NCI-H345 treated with DMSO at 0.1 percent for 48 hours (cell line): ENCODE measurements at regions not wholly inside any gene's neighbourhood (a gene's known extent, or its start where the extent isn't known, plus 50 kb on each side); places are given as distances from the start of the nearest gene placed in this dataset.

ENCODE experiments used
- DNase-seq: peaks from one replicate; lab custom pipeline; 2025; ENCODE audit not compliant: unreplicated experiment; lab: John Stamatoyannopoulos, UW

DNA sequence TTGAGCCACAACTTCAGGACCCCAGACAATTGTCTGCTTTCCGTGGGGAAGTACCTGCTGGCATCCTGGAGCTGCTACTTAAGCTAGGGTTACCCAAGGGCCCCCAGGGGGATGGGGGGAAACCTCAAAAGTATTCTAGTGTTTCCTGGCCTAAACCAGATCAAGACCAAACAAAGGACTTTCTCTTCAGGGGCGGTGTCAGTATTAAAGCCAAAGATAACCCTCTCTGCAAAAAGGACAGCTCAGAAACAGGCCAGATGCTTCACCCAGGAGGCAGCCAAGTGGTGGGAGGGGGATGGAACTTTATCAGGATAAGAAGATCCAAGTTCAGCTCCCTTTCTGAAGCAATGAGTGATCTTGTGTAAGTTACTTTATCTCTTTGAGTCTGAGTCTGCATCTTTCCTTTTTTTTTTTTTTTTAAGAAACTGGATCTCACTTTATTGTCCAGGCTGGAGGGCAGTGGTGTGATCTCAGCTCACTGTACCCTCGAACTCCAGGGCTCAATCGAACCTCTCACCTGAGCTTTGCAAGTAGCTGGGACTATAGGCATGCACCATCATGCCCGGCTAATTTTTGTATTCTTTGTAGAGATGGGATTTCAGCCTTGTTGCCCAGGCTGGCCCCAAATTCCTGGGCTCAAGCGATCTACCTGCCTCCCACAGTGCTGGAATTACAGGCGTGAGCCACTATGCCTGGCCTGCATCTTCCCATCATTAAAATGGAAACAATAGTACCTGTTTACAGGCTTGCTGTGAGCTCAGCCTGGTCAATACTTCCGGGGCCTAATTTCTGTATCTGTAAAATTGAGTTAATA is 151.8 kb upstream of the PTPRM start:
- no peak for DNase-seq

DNA sequence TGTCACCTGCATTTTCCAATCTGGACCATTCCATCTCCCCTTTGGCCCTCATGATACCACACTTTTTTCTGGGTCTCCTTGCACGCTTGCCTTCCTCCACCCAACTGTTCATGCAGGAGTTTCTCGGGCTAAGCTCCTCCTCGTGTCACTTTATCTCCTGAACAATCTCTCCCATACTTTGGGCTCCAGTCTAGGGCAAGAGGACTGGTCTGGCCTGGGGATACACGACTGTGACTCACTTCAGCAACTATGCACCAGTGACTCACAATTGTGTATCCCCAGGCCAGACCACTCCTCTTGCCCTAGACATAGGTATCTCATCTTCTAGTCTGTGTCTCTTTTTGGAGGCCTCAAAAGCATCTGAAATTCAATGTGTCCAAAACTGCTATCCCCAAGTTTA is 149.4 kb upstream of the PTPRM start:
- no peak for DNase-seq

DNA sequence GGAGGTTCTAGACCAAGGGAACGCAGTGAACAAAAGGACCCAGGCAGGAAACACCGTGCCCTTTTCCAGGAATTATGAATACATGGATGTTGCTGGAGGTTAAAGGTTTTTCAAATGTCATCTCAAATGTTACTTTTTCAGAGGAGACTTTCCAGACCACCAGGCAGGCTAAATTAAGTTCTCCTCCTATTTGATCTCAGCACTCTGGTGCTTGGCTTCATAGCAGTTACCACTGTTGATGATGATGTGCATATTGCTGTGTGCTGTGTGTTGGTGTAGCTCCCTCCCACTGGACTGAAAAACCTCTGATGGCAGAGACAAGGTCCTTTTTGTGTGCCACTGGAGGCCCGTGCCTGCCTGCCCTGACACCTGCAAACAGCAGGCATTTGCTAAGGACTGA is 137.3 kb upstream of the PTPRM start:
- DNase-seq: no peak

DNA sequence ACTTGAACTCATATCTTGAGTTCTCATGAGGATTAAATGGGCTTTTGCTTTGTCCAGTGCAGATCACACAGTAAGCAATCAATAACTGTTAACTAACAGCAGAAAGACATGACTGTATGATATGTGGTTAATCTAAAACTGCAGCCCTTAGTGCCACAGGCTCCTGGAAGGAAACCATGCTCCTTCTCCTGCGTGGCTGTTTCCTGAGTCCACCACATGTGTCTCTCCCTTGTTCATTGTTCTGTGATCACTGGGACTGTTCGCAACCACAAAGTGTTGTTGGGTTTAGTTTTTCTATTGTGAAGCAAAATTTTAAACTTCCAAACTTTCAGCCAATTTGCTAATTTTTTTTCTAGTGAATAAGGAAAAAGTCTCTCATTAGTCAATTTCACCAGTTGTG is 130.9 kb upstream of the PTPRM start:
- no peak for DNase-seq

DNA sequence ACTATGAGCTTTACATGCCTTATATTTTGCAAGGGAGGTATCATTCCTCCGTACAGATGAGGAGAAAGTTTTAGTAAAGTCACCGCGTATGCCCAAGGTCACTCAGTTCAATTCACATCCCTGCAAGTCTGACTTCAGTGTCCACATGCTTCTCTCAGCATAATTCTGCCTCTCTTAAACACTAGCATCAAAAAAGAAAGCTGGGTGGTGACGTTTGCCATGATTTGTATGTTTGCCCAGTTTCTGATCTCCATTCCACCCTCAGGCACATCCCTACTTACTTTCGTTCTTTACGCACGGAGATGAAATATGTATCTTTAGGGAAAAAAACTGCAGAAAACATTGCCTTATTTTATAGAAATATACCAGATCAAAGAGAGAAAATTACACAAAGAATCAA is 129.2 kb upstream of the PTPRM start:
- DNase-seq: no peak

DNA sequence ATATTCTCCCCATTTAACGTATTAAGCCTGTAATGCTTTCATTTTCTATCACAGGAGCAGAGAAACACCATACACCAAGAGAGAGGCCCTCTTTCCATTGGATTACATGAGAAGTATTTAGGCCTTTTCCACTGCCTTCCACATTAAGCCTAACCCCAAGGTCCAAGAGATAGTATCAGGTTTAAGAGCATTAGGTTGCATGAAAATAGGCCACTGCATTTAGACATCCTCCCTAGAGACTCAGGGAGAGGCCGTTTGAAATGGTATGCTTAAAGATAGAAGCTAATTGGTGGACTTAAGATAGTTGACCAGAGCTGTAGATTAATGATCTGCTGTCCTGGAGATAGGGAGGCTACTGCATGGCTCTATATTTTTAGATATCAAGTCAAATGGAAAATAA is 128.5 kb upstream of the PTPRM start:
- no peak for DNase-seq

DNA sequence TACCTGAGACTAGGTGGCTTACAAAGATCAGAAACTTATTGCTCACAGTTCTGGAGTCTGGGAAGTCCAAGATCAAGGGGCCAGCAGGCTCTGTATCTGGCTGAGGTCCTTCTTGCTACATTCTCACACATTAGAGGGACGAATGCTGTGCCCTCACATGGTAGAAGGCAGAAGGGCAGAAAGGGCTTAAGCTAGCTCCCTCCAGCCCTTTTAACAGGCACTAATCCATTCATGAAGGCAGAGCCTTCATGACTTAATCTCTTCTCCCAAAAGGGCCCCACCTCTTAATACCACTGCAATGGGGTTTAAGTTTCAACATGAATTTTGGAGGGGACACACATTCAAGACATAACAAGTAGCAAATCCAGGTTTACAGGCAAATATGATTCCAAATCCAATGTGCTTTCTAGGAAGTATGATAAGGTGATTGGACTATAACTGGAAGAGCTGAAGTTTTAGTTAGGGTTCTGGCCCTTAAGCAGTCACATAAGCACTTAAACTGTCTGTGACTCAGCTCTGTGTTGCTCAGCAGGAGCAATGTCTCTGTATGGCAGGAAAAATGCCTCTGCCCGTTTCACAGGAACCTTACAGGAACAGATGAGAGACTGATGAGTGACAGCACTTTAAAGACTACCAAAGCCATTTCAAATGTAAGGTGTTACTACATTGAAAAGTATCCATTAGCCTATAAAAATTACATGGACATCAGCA is 119.6 kb upstream of the PTPRM start:
- no peak for DNase-seq

DNA sequence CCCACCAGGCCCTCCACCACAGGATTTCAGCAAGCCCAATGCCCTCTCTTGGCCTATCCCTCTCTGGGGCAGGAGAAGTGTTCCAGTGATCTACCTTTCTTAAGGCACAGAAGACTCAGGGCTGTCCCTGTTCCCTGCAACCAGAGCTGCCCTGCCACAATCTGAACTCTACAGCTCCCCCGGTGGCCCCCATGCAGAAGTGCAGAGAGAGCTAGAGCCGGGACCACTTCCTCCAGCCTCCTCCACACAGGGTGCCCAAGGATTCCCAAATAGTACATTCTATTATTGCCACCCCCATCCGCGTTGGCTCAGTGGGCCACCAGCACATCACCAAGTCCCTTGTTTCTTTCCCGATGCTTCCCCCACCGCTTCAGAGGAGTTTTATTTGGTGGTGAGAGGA is 114.8 kb upstream of the PTPRM start:
- no peak for DNase-seq

DNA sequence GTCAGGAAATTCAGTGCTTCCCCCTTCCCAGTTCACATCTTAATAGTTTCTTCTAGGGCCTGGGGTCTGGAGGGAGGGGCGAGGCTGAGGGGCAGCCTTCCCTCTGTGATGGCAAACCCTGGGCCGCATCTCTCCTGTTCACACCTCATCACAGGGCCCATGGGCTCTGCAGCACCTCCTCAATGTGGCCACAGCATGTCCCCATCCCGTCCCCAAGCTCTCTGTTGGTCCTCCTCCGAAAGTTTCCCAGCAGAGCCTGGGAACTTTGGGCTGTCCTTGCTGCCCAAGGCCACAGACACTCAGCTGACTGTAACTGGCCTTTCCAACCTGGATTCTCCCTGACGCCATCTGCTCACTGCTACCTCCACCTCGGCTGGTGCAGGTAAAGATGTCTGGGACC is 112.7 kb upstream of the PTPRM start:
- no peak for DNase-seq

DNA sequence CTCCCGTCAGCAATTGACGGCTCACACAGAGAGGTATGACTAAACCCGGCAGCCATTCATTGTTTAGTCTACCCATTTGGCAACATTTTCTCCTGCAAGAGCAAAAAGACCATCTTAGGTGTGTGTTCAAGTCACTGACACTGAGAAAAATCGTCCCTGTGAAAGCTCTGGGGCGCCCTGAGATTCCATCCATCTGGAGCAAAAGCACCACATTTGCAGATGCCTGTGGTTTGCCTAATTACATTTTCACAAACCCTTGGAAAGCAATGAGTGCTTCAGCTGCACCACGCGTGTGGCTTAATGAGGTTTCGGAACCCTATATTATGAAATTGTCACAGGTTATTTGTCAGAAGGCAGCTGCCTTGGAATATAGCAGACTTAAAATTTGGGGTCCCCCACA is 110.7 kb upstream of the PTPRM start:
- DNase-seq: no peak

DNA sequence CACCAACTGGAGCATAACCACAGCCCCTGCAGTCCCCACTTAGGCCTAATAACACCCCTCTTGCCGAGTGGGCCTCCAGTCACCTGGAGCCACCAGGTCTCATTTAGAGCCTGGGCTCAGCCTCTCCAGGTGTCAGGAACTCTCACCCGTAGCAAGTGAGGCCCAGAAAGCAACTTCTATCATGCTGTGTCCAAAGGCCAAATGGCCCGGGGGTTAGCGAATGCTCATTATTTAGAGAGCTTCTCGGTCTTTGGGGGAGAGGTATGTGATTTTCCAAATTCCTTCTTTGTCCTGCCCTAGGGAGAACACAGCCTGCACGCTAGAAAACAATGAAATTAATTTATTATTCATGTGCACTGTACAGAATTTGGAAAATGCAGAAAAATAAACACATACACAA is 109.9 kb upstream of the PTPRM start:
- no peak for DNase-seq

DNA sequence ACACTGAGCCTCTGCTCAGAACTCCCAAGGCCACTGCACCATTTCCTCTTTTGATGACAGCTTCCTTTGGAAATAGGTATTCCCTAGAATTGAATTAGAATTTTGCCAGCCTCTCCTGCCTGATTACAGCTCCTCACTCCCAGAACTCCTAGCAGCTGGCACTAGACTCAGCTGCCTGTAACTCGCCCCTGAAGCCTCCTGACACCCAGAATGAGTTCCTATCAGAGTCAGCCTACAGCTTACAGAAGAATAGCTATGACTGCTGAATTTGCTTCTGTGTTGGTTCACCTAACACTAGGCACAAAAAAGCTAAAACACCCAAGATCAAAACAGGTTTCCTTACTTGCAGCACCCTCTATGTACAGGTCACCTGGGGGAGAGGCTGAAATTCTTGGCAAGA is 108.2 kb upstream of the PTPRM start:
- DNase-seq: no peak

DNA sequence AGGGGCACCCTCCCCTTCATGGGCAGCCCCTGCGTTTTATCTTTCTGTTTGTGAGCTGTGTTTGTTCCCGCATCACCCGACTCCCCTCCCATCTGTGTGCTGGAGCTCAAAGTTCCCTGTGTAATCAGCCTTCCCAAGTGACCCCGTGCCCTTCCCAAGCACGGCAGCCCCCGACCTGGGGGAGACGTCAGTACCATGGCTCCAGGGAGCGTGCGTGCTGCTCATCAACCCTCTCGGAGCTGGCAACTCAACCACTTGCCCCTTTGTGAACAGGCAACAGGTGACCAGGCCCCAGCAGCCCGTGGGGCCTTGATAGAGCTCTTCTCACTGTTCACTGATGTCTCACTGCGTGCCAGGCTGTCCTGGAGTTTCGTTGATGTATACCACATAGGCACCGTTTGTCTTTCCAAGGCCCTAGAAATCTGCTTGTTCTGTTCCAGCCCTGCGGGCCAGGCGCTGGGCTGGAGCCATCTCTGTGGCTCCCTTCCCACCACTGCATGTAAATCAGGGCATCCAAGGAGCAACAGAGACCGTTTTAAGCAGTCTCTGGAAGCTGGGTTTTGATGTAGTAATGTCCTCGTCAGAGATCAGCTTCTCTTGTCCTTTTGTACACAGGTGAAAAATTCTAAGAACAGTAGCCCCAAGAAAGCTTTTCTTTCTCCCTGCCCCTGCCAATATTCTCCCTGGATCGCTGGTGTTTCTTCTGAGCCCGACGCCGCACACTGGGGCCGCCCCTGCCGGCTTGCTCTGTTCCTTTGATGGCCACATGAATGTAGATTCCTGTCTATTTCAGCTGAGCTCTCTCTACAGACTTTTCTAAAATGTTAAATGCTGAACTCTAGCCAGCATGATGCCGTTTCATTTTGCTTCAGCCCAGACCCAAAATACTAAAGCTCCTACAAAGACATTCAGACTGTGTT is 107.0 kb upstream of the PTPRM start:
- DNase-seq: no peak

DNA sequence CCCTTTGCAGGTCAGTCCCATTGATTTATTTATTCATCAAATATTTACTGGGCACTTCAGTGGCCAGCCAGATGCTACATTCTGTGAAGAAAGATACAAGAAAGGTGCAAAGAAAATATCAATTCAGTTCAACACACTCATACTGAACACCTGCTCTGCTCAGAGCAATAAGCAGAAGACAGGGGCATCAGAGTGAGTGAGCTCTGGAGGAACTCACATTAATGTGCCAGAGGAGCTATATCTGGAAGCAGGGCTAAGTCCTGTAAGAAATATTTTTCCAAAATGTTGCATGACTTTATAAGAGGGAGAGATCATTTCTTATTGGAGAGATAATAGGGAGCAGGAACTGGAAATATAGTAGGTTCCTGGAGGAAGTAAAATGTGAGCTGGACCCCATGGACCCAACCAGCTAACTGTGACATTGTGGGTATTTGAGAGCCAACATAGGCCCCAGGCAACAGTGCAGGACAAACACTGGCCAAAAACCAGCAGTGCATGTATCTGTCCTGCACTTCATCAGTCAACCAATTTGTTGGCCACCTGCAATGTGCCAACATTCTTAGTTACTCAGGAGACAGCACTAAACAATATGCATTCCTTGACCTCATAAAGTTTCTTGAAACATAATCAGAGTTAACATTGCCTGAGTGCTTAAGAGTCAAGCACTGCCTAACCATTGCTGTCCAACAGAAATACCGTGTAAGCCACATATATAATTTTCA is 102.7 kb upstream of the PTPRM start:
- no peak for DNase-seq

DNA sequence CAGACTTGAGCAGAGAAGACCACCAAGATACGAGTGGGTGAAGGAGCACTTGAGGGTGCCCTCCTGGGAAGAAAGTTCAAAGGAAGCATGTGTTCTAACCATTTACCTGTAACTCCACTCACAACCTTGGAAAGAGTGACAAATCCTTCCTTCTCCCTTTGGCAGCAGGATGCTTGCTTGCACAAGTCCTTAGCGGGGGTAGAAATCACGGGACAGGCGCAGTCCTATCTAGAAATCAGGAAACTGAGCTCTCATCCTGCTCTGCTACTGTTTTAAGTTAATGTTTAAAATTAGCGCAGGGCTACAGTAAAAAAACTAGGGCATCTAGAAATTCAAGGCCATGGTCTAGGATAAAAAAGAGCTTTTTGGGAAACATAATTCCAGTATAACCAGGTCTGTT is 100.9 kb upstream of the PTPRM start:
- DNase-seq: no peak

DNA sequence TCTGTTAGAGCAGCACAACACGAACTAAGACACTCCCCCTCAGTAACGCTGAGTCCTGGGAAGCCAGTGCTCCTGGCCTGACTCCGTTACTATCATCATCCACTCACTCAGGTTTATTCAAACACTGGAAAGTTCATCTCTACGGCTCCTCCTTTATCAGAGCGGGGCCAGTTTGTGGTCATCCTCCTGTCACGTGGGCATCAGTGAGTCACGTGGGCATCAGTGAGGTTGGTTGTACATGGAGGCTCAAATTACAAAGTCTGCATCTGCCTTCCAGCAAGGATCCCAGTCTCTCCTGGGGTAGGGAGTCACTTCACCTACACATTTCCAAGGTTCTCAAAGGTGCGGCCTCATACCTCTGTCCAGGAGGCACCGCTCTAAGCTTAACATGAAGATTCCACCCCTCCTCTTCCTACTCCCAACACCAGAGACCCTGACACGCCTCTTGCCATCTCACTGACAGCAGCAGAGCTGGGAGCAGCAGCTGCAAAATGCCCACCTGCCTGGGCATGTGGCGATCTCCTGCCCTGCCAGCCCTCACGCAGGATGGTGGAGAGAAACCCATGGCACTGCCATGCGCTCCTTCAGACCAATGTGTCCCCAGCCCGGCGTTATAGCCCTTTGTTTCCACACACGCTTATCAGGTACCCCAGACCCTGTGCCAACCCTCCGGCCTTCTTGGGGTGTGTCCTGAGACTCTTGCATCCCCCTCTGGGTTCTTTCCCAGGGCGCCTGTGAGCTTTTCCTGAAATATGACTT is 99.2 kb upstream of the PTPRM start:
- DNase-seq: no peak

DNA sequence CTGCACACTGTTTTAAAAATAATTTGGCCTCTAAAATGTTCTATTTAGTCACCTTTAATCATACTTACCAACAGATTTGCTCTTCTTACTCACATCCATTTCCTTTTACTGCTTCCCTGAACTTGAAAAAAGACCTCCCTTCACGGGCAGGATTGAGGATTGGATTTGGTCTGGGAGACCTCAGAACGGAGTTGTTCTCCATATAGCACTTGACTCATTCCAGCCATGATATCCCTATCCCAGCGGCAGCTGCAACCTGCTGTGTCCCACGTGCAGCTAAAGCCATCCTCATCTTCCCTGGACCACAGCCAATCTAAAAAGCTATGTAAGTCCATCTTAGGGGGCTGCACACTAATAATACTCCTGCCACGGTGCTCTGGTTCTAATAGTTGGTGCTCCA is 97.0 kb upstream of the PTPRM start:
- DNase-seq: no peak

DNA sequence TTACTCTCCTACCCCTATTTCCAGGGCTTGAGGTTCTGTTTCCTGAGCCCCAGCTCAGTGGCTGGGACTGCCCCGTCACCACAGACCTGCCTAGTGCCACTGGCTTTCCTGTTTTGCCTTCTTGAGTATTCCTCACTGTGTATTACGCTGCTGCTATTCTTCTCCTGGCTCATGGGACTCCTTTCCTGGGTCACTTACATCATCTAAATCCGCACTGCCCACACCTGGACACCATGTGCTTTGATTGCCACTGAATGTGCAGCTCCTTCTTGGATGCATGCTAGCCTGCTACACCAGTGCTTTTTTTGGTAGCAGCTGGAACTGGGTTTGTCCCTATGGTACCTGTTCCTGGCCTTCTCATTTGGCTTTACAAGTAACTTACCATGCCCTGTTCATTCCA is 96.6 kb upstream of the PTPRM start:
- DNase-seq: no peak

DNA sequence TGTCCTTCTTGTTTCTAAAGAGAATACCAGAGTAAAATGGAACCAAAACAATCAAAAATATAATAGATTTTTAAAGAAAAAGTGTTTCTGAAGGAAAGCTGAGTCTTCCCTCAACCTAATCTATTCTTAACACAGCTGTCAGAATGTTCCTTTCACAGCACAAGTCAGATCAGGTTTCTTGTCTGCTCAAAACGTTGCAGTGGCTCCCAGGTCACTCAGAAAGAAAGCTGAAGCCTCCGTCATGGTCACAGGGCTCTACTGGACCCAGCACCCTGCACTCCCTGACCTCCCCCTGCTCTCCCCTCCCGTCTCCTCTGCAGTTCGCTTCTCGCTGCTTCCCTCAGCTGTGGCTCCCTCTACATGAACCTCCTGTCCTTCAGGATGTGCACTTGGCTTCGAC is 90.7 kb upstream of the PTPRM start:
- no peak for DNase-seq

DNA sequence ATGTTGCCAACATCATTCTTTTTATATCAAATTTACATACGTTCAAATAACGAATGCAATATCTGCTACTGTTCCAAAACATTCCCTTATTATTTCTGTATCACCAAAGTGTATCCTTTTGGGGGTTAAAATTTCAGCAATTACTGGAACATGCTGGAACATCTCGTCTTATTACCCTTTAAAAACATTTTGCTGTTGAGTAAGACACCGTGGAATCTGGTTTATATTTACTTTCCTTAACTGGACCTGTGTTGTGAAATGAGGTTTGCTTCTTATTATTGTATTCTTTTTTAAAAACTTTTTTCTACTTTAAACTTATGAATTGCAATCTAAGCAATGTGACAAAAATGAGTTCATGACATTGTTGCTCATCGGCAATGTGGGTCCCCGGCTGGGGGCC is 87.4 kb upstream of the PTPRM start:
- no peak for DNase-seq
